A549 (cell line): ENCODE measurements at regions not wholly inside any gene's neighbourhood (a gene's known extent, or its start where the extent isn't known, plus 50 kb on each side); places are given as distances from the start of the nearest gene placed in this dataset.

Experiments used
- HDAC2 ChIP-seq: fragments of 200-600 bp; sonication (generic); IDR thresholded peaks from 2 replicates; pipeline ENCODE4 v1.6.1; 2016
- MYC ChIP-seq: IDR thresholded peaks from 2 replicates; pipeline ENCODE4 v1.6.1; 2012; ENCODE audit warnings: mild to moderate bottlenecking, inconsistent platforms, low read length, improper control_type of control experiment, borderline replicate concordance
- TF ChIP-seq, protein P1 (sequence below): IDR thresholded peaks from 2 replicates; pipeline ENCODE4 v1.6.1; 2012; ENCODE audit warnings: low read depth, borderline replicate concordance
- TF ChIP-seq, protein P2 (sequence below): fragments of >200 bp; sonication (Bioruptor Twin); formaldehyde crosslinking; IDR thresholded peaks from 3 replicates; pipeline ENCODE4 v1.5.1; 2016
- TF ChIP-seq, protein P3 (sequence below): fragments of 250-450 bp; sonication (Bioruptor Pico); IDR thresholded peaks from 2 replicates; pipeline ENCODE4 v1.5.0; 2020; ENCODE audit warnings: low read depth, mild to moderate bottlenecking, moderate library complexity

DNA sequence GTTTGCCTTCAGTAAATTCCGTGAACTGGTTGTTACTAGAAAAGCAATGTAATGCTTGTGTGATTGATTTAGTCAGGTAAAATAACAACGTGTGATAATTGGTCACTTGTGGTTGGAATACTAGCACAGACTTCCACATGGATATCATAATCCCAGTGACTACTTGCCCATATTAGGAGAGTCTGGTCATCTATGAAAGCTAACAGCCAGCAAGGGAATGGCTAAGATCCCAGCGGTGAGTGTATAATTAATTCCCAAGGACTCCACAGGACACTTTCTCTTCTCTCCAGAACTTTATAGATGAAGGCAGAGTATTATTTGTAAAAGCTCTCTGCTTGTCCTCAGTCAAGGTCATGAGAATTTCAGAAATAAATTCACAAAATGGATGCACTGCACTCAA is 662.6 kb upstream of the TEX47 start:
- TF ChIP-seq, protein P1, sequence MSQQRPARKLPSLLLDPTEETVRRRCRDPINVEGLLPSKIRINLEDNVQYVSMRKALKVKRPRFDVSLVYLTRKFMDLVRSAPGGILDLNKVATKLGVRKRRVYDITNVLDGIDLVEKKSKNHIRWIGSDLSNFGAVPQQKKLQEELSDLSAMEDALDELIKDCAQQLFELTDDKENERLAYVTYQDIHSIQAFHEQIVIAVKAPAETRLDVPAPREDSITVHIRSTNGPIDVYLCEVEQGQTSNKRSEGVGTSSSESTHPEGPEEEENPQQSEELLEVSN: no peak
- TF ChIP-seq MYC: no peak
- TF ChIP-seq, protein P2, sequence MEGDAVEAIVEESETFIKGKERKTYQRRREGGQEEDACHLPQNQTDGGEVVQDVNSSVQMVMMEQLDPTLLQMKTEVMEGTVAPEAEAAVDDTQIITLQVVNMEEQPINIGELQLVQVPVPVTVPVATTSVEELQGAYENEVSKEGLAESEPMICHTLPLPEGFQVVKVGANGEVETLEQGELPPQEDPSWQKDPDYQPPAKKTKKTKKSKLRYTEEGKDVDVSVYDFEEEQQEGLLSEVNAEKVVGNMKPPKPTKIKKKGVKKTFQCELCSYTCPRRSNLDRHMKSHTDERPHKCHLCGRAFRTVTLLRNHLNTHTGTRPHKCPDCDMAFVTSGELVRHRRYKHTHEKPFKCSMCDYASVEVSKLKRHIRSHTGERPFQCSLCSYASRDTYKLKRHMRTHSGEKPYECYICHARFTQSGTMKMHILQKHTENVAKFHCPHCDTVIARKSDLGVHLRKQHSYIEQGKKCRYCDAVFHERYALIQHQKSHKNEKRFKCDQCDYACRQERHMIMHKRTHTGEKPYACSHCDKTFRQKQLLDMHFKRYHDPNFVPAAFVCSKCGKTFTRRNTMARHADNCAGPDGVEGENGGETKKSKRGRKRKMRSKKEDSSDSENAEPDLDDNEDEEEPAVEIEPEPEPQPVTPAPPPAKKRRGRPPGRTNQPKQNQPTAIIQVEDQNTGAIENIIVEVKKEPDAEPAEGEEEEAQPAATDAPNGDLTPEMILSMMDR: no peak
- TF ChIP-seq, protein P3, sequence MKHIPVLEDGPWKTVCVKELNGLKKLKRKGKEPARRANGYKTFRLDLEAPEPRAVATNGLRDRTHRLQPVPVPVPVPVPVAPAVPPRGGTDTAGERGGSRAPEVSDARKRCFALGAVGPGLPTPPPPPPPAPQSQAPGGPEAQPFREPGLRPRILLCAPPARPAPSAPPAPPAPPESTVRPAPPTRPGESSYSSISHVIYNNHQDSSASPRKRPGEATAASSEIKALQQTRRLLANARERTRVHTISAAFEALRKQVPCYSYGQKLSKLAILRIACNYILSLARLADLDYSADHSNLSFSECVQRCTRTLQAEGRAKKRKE: no peak
- no peak for TF ChIP-seq HDAC2
